OCI-LY7 (cell line): ENCODE measurements at regions not wholly inside any gene's neighbourhood (a gene's known extent, or its start where the extent isn't known, plus 50 kb on each side); places are given as distances from the start of the nearest gene placed in this dataset.

Experiments used
- BruUV-seq: library from RNA; stranded (reverse); fragments of 400-500 nt; replicated peaks from 2 replicates; lab custom pipeline; 2021; lab: Mats Ljungman, UMichigan
- CTCF ChIA-PET: fragments of 300-600 bp; sonication (Branson Sonifier 250); formaldehyde crosslinking; loops from one replicate; lab custom pipeline; 2022; ENCODE audit warnings: antibody characterized with exemption; ENCODE audit not compliant: unreplicated experiment; lab: Charles Lee
- POLR2A ChIA-PET: fragments of 300-600 bp; sonication (Branson Sonifier 250); formaldehyde crosslinking; loops from one replicate; lab custom pipeline; 2022; ENCODE audit warnings: antibody characterized with exemption; lab: Charles Lee
- DNase-seq: peaks from one replicate; pipeline ENCODE4 v3.0.0-alpha.2; 2015; ENCODE audit warnings: low spot score
- H2AFZ ChIP-seq: fragments of 200-600 bp; sonication (generic), shearing (Covaris generic); 2 replicates; pipeline ENCODE4 v1.6.1; 2014; ENCODE audit warnings: mild to moderate bottlenecking, antibody characterized with exemption, low read length, moderate library complexity
- H3K27ac ChIP-seq: fragments of 200-600 bp; sonication (generic); 2 replicates; pipeline ENCODE4 v1.5.1; 2014; ENCODE audit warnings: mixed run types, low read depth, mild to moderate bottlenecking, moderate library complexity, low read length, inconsistent platforms; ENCODE audit not compliant: poor library complexity, severe bottlenecking
- H3K36me3 ChIP-seq: fragments of 200-600 bp; sonication (generic); 2 replicates; pipeline ENCODE4 v1.6.1; 2014; ENCODE audit warnings: mild to moderate bottlenecking, antibody characterized with exemption, low read length, moderate library complexity, mixed read lengths; ENCODE audit not compliant: insufficient read depth
- H3K4me1 ChIP-seq: fragments of 200-600 bp; sonication (generic); 2 replicates; pipeline ENCODE4 v1.5.1; 2014; ENCODE audit warnings: mild to moderate bottlenecking, low read length; ENCODE audit not compliant: insufficient read depth, poor library complexity, severe bottlenecking
- H3K4me2 ChIP-seq: fragments of 200-600 bp; sonication (generic); 2 replicates; pipeline ENCODE4 v1.6.1; 2014; ENCODE audit warnings: mild to moderate bottlenecking, low read length
- H3K4me3 ChIP-seq: fragments of 200-600 bp; sonication (generic); 2 replicates; pipeline ENCODE4 v1.5.1; 2014; ENCODE audit warnings: mild to moderate bottlenecking, low read depth, low read length; ENCODE audit not compliant: poor library complexity, severe bottlenecking
- H3K79me2 ChIP-seq: fragments of 200-600 bp; sonication (generic); 2 replicates; pipeline ENCODE4 v1.6.1; 2016; ENCODE audit warnings: low read depth, mild to moderate bottlenecking, low read length, moderate library complexity, mixed read lengths; ENCODE audit not compliant: insufficient read depth
- H3K9me2 ChIP-seq: fragments of 200-600 bp; sonication (generic); 2 replicates; pipeline ENCODE4 v1.6.1; 2016; ENCODE audit warnings: mild to moderate bottlenecking, low read length, mixed read lengths; ENCODE audit not compliant: insufficient read depth
- H3K9me3 ChIP-seq: fragments of 200-600 bp; sonication (generic); 2 replicates; pipeline ENCODE4 v1.6.1; 2014; ENCODE audit warnings: mild to moderate bottlenecking, mixed run types, low read length, mixed read lengths
- H4K20me1 ChIP-seq: fragments of 200-600 bp; sonication (generic); 2 replicates; pipeline ENCODE4 v1.6.1; 2014; ENCODE audit warnings: mild to moderate bottlenecking, antibody characterized with exemption, low read length, moderate library complexity, mixed read lengths; ENCODE audit not compliant: insufficient read depth
- CTCF ChIP-seq: fragments of 200-600 bp; sonication (generic); conservative IDR thresholded peaks from 2 replicates; pipeline ENCODE4 v1.5.1; 2014; ENCODE audit warnings: mild to moderate bottlenecking, antibody characterized with exemption, low read length, moderate library complexity, mixed read lengths
- EZH2phosphoT487 ChIP-seq: fragments of 200-600 bp; sonication (generic); IDR thresholded peaks from 2 replicates; pipeline ENCODE4 v1.6.1; 2018; ENCODE audit warnings: low read depth, borderline replicate concordance, mild to moderate bottlenecking, mixed run types, antibody characterized with exemption, low read length, moderate library complexity, mixed read lengths
- intact Hi-C: fragments of 100-400 bp; cut with micrococcal nuclease; formaldehyde crosslinking; loops from one replicate; pipeline ENCODE4 v1.10.0; 2022; ENCODE audit not compliant: unreplicated experiment

- CTCF ChIA-PET, result no interaction called here
- H3K4me2 ChIP-seq, result no peak overlapping the region
- no peak overlapping the region for H3K27ac ChIP-seq
- no peaks in the 10 kb centered on the region for H4K20me1 ChIP-seq
- TF ChIP-seq EZH2phosphoT487, result no peak
- H3K36me3 ChIP-seq, result no peaks in the 10 kb centered on the region
- no peaks in the 10 kb centered on the region for H3K9me2 ChIP-seq
- H3K4me1 ChIP-seq, result no peaks in the 10 kb centered on the region
- intact Hi-C loops, result loop anchor here (10.0 kb wide), 1 partner anchor 65 kb away; no protein-coding TSS in a partner anchor
- no TSS peak for BruUV-seq
- no peaks in the 10 kb centered on the region for H3K79me2 ChIP-seq
- no peak overlapping the region for H3K4me3 ChIP-seq
- no peaks in the 10 kb centered on the region for H3K9me3 ChIP-seq
- no peak overlapping the region for H2AFZ ChIP-seq
- no peak for DNase-seq
- POLR2A ChIA-PET, result no interaction called here
Observed at GRCh38 chr9:3059781-3060468, 216.0 kb upstream of the PUM3 start.

- Histone ChIP-seq H4K20me1 (no peaks in the 10 kb centered on the region), H3K36me3 (no peaks in the 10 kb centered on the region), H3K4me3 (no peak overlapping the region), H3K4me1 (no peaks in the 10 kb centered on the region), H3K27ac (no peak overlapping the region), H3K9me2 (no peaks in the 10 kb centered on the region), H2AFZ (no peak overlapping the region), H3K79me2 (no peaks in the 10 kb centered on the region), H3K4me2 (no peak overlapping the region), H3K9me3 (no peaks in the 10 kb centered on the region)
- ChIA-PET POLR2A (no interaction called here), CTCF (no interaction called here)
- no peak for TF ChIP-seq CTCF
- no peak for TF ChIP-seq EZH2phosphoT487
- intact Hi-C loops, result loop anchor here (10.0 kb wide), 1 partner anchor 64 kb away; no protein-coding TSS in a partner anchor
- no TSS peak for BruUV-seq
- DNase-seq, result no peak
Observed at GRCh38 chr9:3058409-3058808, 214.5 kb upstream of the PUM3 start.

GRCh38 chr9:3054017-3054586, 210.2 kb upstream of the PUM3 start:
- H3K4me2 ChIP-seq, result no peak overlapping the region
- H4K20me1 ChIP-seq, result no peaks in the 10 kb centered on the region
- no TSS peak for BruUV-seq
- CTCF ChIA-PET, result no interaction called here
- no peaks in the 10 kb centered on the region for H3K9me2 ChIP-seq
- DNase-seq, result no peak
- H3K79me2 ChIP-seq, result no peaks in the 10 kb centered on the region
- no peak overlapping the region for H3K27ac ChIP-seq
- POLR2A ChIA-PET, result no interaction called here
- H3K36me3 ChIP-seq, result no peaks in the 10 kb centered on the region
- H3K9me3 ChIP-seq, result no peaks in the 10 kb centered on the region
- H2AFZ ChIP-seq, result no peak overlapping the region
- TF ChIP-seq CTCF (no peak), EZH2phosphoT487 (no peak)
- no peak overlapping the region for H3K4me3 ChIP-seq
- intact Hi-C loops, result loop anchor here (10.0 kb wide), 1 partner anchor 59 kb away; no protein-coding TSS in a partner anchor
- H3K4me1 ChIP-seq, result no peaks in the 10 kb centered on the region
